GM21723 (cell line): ENCODE measurements at regions not wholly inside any gene's neighbourhood (a gene's known extent, or its start where the extent isn't known, plus 50 kb on each side); places are given as distances from the start of the nearest gene placed in this dataset.
"Not testable (repeated sequence)": the region's sequence is repeated elsewhere in the genome, so short reads cannot be mapped to it uniquely, and the experiment has no call there.

Experiments used
- ATAC-seq: cut with Tn5 transposase; IDR thresholded peaks from one replicate; pipeline ENCODE4 v1.9.1; 2021; ENCODE audit warnings: mild to moderate bottlenecking, moderate library complexity; ENCODE audit not compliant: unreplicated experiment

DNA sequence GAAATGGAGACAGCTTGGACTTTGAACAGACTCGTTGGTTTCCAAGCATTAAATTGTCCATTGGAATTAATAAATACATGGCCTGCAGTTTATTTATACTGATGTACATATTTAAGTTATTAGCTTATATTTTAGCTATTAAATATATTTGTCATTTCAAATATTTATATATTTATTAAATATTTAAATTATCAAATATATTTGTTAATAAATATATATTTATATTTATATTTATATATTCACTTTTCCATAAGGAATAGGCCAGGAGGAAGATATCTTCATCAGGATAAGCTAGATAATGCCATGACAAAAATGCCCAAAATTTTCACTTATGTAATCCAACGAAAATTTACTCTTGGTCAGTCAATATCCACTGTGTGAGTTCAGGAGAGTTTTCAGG, 229.9 kb downstream of the ZNF608 start:
- no peak for ATAC-seq

GRCh38 chr5:124515497-124516245, 230.8 kb downstream of the ZNF608 start:
- no peak for ATAC-seq

- no peak for ATAC-seq
Measured at GRCh38 chr5:124514956-124515355, 231.5 kb downstream of the ZNF608 start.

DNA sequence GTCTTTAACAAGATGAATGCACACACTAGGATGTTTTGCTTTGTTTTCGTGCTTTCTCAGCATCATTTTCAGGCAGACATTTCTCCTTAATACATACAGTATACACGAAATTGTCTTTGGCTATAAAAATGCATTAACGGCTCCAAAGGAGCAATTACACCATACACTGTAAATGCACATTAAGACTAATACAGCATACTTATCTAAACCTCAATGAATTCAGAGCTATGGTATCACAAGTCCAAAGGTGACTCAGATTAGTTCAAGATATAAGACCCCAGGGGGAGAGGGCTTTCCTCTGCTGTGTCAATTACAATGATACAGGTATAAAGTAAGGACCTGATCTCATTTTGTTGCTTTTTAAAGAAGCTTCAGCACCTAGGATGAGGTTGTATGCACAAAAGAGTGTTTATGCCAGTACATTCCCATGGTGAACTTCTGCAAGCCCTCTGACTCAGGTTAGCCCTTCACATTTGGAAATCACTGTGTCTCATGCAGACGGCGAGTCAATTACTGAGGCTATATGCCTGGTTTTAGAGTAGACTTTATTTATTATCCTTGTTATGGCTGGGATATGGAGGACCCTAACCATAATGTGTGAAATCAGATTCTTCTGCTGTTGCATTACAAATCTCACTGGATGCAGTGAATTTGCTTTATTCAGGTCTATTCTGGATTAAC, 233.3 kb downstream of the ZNF608 start:
- no peak for ATAC-seq

GRCh38 chr5:124512236-124512635, 234.2 kb downstream of the ZNF608 start:
- ATAC-seq, result no peak

DNA sequence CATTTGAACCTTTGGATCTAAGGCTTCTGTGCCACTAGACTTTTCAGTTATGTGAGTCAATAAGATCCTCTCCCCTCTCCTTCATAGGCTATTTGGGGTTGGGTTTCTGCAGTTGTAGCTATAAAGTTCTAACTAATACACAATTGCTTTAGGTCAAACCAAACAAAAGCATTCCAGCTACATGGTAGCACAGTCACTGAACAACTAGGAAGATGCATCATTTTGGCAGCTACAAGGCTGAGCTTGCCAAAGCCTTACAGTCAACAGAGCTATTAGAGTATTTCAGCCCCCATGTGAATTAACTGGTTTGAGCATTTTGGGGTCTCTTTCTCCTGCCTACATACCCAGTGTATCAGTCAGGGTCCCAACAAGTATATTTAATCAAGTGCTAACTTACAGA, 234.6 kb downstream of the ZNF608 start:
- ATAC-seq, result no peak

GRCh38 chr5:124507688-124508087, 238.8 kb downstream of the ZNF608 start:
- no peak for ATAC-seq

GRCh38 chr5:124504081-124504916, 242.1 kb downstream of the ZNF608 start:
- peak; percentile 98 for ATAC-seq

- no peak for ATAC-seq
Measured at GRCh38 chr5:124502551-124502950, 243.9 kb downstream of the ZNF608 start.

DNA sequence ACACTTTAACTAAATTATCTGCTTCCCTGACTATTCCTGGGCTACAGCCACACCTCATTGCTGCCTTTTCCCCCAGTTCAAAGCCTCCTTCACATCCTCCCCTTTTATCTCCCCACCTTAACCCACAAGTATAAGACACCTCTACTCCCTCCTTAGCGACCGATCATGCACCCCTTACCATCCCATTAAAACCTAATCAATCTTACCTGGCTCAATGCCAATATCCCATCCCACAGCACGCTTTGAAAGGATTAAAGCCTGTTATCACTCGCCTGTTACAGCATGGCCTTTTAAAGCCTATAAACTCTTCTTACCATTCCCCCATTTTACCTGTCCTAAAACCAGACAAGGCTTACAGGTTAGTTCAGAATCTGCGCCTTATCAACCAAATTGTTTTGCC, 246.6 kb downstream of the ZNF608 start:
- not testable (repeated sequence) for ATAC-seq

GRCh38 chr5:124496968-124497367, 249.5 kb downstream of the ZNF608 start:
- not testable (repeated sequence) for ATAC-seq

- ATAC-seq, result no peak
Measured at GRCh38 chr5:124494540-124495116, 251.8 kb downstream of the ZNF608 start.

- ATAC-seq, result no peak
Measured at GRCh38 chr5:124492444-124493224, 253.8 kb downstream of the ZNF608 start.

DNA sequence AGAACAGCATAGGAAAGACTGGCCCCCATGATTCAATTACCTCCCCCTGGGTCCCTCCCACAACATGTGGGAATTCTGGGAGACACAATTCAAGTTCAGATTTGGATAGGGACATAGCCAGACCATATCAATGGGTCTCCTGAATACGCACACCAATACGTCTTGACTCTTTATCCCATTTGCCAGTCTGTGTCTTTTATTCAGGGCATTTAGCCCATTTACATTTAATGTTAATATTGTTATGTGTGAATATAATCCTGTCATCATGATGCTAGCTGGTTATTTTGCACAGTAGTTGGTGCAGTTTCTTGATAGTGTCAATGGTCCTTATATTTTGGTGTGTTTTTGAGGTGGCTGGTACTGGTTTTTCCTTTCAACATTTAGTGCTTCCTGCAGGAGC, 256.1 kb downstream of the ZNF608 start:
- not testable (repeated sequence) for ATAC-seq

DNA sequence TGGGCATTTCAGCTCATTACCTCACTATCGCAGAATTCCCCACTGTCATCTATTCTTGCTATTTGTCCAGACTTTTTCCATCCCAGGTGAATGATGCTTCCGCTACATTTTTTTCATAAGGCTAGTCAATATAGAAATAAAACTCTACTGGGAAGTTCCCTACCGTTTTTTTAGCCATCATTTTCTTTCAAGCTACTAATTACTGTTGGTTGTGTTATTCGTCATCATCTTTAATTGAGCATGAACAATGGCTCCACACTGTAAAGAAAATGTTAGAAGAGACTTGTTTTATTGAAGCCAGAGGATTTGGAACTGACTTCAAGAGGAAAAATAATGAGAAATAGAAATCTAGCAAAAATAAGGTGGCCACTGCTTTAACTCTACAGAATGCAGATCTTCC, 265.0 kb downstream of the ZNF608 start:
- ATAC-seq, result no peak

DNA sequence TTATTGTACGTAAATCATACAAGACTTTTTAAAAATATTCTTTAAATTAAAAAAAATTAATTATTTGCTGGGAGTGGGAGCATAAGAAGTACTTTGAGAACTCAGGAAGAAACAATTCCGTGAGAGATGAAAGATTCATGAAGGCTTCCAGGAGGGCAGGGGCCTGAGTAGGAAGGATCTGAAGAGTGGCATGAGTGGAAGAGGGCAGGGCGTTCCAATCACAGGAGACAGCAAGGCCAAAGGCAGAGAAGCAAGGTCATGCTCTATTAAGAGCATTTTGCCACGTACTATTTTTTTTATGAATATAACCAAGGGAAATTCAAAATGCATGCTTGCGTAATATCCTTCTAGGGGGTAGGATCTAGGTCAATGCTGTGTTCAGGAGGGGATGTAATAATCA, 265.5 kb downstream of the ZNF608 start:
- ATAC-seq, result no peak

DNA sequence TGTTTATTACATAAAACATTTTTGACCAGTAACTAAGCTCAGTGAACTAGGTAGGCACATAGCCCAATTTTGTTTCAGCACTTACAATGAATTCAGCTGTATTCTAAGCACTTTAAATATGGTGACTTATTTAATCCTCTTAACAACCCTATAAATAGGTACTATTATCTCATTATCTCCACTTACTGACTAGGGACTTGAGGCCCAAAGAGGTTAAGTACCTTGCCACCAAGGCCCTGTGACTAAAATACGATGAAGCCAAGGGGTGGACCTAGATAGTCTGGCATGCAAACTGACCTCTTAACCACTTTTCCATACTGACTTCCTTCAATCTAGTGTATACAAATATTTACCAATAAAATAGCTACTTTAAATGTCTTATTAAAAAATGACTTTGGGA, 266.4 kb downstream of the ZNF608 start:
- ATAC-seq, result no peak

DNA sequence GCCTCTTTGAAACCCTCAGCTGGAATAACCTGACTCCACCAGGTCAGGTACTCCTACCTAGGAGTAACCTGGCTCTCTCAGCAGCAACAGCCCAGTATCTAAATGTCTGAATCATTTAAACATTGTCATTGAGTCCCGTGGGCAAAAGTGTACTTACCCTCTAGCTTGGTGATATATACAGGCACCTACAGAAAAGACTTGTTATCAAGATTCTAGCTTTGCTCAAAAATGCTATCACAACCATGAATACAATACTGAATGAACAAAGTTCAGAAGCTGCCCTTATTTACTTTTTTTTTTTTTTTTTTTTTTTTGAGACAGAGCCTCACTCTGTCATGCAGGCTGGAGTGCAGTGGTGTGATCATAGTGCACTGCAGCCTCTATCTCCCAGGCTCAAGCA, 268.2 kb downstream of the ZNF608 start:
- no peak for ATAC-seq

DNA sequence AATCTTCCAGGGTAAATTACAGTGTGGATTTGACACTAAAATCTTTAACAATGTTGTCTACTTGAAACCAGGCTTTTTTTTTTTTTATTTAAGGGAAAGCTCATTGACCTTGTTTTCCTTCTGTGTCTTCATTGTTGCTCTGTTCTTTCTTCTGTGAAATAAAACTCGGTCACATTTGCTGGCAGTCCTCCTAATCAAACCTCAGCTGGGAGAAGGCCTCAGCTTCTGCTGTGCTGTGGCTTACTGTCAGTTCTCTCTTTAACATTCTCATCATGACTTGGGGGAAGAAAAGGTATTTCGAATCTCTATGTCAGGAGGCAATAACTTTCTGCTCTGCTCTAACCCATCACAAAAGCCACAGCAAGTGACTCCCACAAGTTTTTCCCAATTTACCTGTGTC, 268.9 kb downstream of the ZNF608 start:
- ATAC-seq, result no peak

DNA sequence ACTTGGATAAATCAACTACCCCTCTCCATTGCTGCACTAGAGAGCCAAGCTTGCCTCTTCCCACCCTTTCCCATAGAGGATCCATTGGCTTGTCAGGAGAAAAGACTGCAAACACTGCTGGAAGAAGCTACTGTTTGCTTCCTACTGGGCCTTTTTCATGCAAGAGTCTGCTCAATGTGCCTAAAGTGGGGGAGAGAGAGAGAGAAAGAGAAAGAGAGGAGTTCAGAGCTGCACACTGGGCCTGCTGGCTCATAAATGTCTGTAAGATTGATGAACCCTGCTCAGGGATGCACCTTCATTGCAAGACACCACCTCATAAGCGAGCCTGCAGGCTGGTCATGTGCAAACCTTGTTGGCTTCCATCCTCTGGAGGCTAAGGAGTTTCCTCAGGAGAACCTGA, 269.4 kb downstream of the ZNF608 start:
- no peak for ATAC-seq
